ENCODE measurements at regions not wholly inside any gene's neighbourhood (a gene's known extent, or its start where the extent isn't known, plus 50 kb on each side); places are given as distances from the start of the nearest gene placed in this dataset.
"Not testable (repeated sequence)": the region's sequence is repeated elsewhere in the genome, so short reads cannot be mapped to it uniquely, and the experiment has no call there.

DNA sequence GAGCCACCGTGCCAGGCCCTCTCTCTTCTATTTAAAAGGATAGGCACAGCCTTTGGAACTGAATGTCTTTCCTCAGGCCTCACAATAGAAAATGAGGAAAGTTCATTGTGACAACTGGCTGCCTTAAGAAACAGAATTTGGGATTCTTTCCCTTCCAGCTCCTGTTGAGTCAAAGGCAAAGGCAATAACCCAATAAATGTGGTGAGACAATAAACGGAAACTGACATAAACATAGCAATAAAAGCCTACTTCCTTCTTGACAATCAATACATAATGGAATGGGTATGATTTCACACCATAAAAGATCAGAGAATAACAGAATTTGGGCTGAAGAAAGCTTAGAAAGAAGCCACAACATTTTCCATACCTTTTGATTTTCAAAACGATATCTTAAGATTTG, 155.6 kb upstream of the KCTD7 start:
- not testable (repeated sequence) for TF ChIP-seq POLR2A (IDR thresholded peaks at IDR 0.05)
- TF ChIP-seq, protein P1, sequence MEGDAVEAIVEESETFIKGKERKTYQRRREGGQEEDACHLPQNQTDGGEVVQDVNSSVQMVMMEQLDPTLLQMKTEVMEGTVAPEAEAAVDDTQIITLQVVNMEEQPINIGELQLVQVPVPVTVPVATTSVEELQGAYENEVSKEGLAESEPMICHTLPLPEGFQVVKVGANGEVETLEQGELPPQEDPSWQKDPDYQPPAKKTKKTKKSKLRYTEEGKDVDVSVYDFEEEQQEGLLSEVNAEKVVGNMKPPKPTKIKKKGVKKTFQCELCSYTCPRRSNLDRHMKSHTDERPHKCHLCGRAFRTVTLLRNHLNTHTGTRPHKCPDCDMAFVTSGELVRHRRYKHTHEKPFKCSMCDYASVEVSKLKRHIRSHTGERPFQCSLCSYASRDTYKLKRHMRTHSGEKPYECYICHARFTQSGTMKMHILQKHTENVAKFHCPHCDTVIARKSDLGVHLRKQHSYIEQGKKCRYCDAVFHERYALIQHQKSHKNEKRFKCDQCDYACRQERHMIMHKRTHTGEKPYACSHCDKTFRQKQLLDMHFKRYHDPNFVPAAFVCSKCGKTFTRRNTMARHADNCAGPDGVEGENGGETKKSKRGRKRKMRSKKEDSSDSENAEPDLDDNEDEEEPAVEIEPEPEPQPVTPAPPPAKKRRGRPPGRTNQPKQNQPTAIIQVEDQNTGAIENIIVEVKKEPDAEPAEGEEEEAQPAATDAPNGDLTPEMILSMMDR (IDR thresholded peaks at IDR 0.05) = not testable (repeated sequence)
